H9 (cell line): ENCODE measurements at regions not wholly inside any gene's neighbourhood (a gene's known extent, or its start where the extent isn't known, plus 50 kb on each side); places are given as distances from the start of the nearest gene placed in this dataset.

Experiments used
- DNase-seq: peaks from one replicate; pipeline ENCODE4 v3.0.0-alpha.2; 2017
- H2AFZ ChIP-seq: one replicate; pipeline ENCODE4 v1.6.1; 2013; ENCODE audit warnings: mild to moderate bottlenecking, low read length, control low read depth, moderate library complexity
- H2AK5ac ChIP-seq: 2 replicates; pipeline ENCODE4 v1.6.1; 2013; ENCODE audit warnings: low read length, control low read depth, mixed read lengths; ENCODE audit not compliant: insufficient read length
- H2BK120ac ChIP-seq: one replicate; pipeline ENCODE4 v1.6.1; 2013; ENCODE audit warnings: low read depth, mild to moderate bottlenecking, low read length, control low read depth, inconsistent platforms; ENCODE audit not compliant: poor library complexity, severe bottlenecking
- H2BK12ac ChIP-seq: 2 replicates; pipeline ENCODE4 v1.6.1; 2013; ENCODE audit warnings: low read length, control low read depth, mixed read lengths, low read depth; ENCODE audit not compliant: insufficient read length
- H2BK15ac ChIP-seq: 2 replicates; pipeline ENCODE4 v1.6.1; 2013; ENCODE audit warnings: low read depth, low read length, control low read depth
- H2BK20ac ChIP-seq: one replicate; pipeline ENCODE4 v1.6.1; 2013; ENCODE audit warnings: low read depth, mild to moderate bottlenecking, low read length, control low read depth, inconsistent platforms; ENCODE audit not compliant: poor library complexity, severe bottlenecking
- H2BK5ac ChIP-seq: 2 replicates; pipeline ENCODE4 v1.6.1; 2013; ENCODE audit warnings: low read length, control low read depth, mixed read lengths; ENCODE audit not compliant: insufficient read length
- H3K14ac ChIP-seq: 2 replicates; pipeline ENCODE4 v1.6.1; 2013; ENCODE audit warnings: low read length, control low read depth; ENCODE audit not compliant: insufficient read depth
- H3K18ac ChIP-seq: 2 replicates; pipeline ENCODE4 v1.6.1; 2013; ENCODE audit warnings: low read depth, mild to moderate bottlenecking, mixed read lengths, low read length, control low read depth; ENCODE audit not compliant: insufficient read length
- H3K23ac ChIP-seq: 2 replicates; pipeline ENCODE4 v1.6.1; 2013; ENCODE audit warnings: low read length, control low read depth, mixed read lengths, low read depth; ENCODE audit not compliant: insufficient read length
- H3K23me2 ChIP-seq: 2 replicates; pipeline ENCODE4 v1.6.1; 2013; ENCODE audit warnings: low read depth, mild to moderate bottlenecking, mixed read lengths, low read length, control low read depth; ENCODE audit not compliant: insufficient read length, poor library complexity, severe bottlenecking
- H3K27ac ChIP-seq: 2 replicates; pipeline ENCODE4 v1.5.1; 2013; ENCODE audit warnings: low read length, control low read depth, mixed read lengths, low read depth; ENCODE audit not compliant: insufficient read length
- H3K27me3 ChIP-seq: 2 replicates; pipeline ENCODE4 v1.6.1; 2013; ENCODE audit warnings: low read length, control low read depth, inconsistent platforms; ENCODE audit not compliant: insufficient read depth
- H3K4ac ChIP-seq: 2 replicates; pipeline ENCODE4 v1.6.1; 2013; ENCODE audit warnings: low read depth, mild to moderate bottlenecking, control low read depth, inconsistent platforms, low read length, moderate library complexity
- H3K4me1 ChIP-seq: 2 replicates; pipeline ENCODE4 v1.6.1; 2013; ENCODE audit warnings: low read length, control low read depth, inconsistent platforms; ENCODE audit not compliant: insufficient read depth
- H3K4me2 ChIP-seq: 2 replicates; pipeline ENCODE4 v1.6.1; 2013; ENCODE audit warnings: low read length, control low read depth, mixed read lengths; ENCODE audit not compliant: insufficient read length, insufficient read depth
- H3K56ac ChIP-seq: 2 replicates; pipeline ENCODE4 v1.6.1; 2013; ENCODE audit warnings: low read depth, mild to moderate bottlenecking, mixed read lengths, low read length, control low read depth; ENCODE audit not compliant: insufficient read length
- H3K79me1 ChIP-seq: 2 replicates; pipeline ENCODE4 v1.6.1; 2013; ENCODE audit warnings: low read depth, mild to moderate bottlenecking, moderate library complexity, low read length, control low read depth, inconsistent platforms; ENCODE audit not compliant: insufficient read depth, poor library complexity, severe bottlenecking
- H3K79me2 ChIP-seq: 2 replicates; pipeline ENCODE4 v1.6.1; 2013; ENCODE audit warnings: low read length, control low read depth, inconsistent platforms; ENCODE audit not compliant: insufficient read depth
- H3K9ac ChIP-seq: 2 replicates; pipeline ENCODE4 v1.6.1; 2013; ENCODE audit warnings: low read length, control low read depth, mixed read lengths; ENCODE audit not compliant: insufficient read length; ENCODE audit errors: extremely low read depth
- H3K9me3 ChIP-seq: one replicate; pipeline ENCODE4 v1.6.1; 2013; ENCODE audit warnings: low read depth, low read length, inconsistent platforms; ENCODE audit not compliant: control insufficient read depth
- H3T11ph ChIP-seq: one replicate; pipeline ENCODE4 v1.6.1; 2013; ENCODE audit warnings: mild to moderate bottlenecking, low read length, control low read depth, inconsistent platforms
- H4K20me1 ChIP-seq: one replicate; pipeline ENCODE4 v1.6.1; 2013; ENCODE audit not compliant: control insufficient read depth, insufficient read length, insufficient read depth
- H4K5ac ChIP-seq: 2 replicates; pipeline ENCODE4 v1.6.1; 2013; ENCODE audit warnings: low read depth, mild to moderate bottlenecking, mixed read lengths, low read length, control low read depth; ENCODE audit not compliant: insufficient read length
- H4K8ac ChIP-seq: replicated peaks from 2 replicates; pipeline ENCODE4 v1.6.1; 2013; ENCODE audit warnings: low read length, control low read depth, mixed read lengths, low read depth; ENCODE audit not compliant: insufficient read length
- H4K91ac ChIP-seq: 2 replicates; pipeline ENCODE4 v1.6.1; 2013; ENCODE audit warnings: low read depth, mild to moderate bottlenecking, moderate library complexity, mixed read lengths, low read length, control low read depth; ENCODE audit not compliant: insufficient read length
- H3K27ac Mint-ChIP-seq, 3 experiments: 2 replicates in 2 of 3; 3 replicates in 1 of 3; pipeline ENCODE4 v1.8.0; 2020 to 2021; ENCODE audit warnings: mixed read lengths in 3 of 3, mild to moderate bottlenecking in 1 of 3, moderate library complexity in 1 of 3
- H3K27me3 Mint-ChIP-seq: 2 replicates; pipeline ENCODE4 v1.8.0; 2021; ENCODE audit warnings: low read depth, mild to moderate bottlenecking, moderate library complexity, mixed read lengths
- H3K36me3 Mint-ChIP-seq, 3 experiments: 2 replicates in 2 of 3; 3 replicates in 1 of 3; pipeline ENCODE4 v1.8.0; 2020 to 2021; ENCODE audit warnings: low read depth in 3 of 3, mixed read lengths in 3 of 3; ENCODE audit not compliant: insufficient read depth in 1 of 3
- H3K4me1 Mint-ChIP-seq, 2 experiments: 2 replicates each; pipeline ENCODE4 v1.8.0; 2020; ENCODE audit warnings: mixed read lengths in 2 of 2
- H3K4me3 Mint-ChIP-seq, 2 experiments: 2 replicates in 1 of 2; 3 replicates in 1 of 2; pipeline ENCODE4 v1.8.0; 2020 to 2021; ENCODE audit warnings: mild to moderate bottlenecking in 2 of 2, mixed read lengths in 2 of 2, moderate library complexity in 1 of 2
- H3K9me3 Mint-ChIP-seq, 2 experiments: 2 replicates in 1 of 2; 3 replicates in 1 of 2; pipeline ENCODE4 v1.8.0; 2020; ENCODE audit warnings: mild to moderate bottlenecking in 2 of 2, mixed read lengths in 2 of 2, moderate library complexity in 1 of 2
- WGBS: extraction: QIAGEN DNeasy Blood & Tissue Kit; methylation state at CpG from one replicate; pipeline ENCODE4 v1.1.7; 2013; ENCODE audit warnings: missing lambda C conversion rate, low lambda C conversion rate, mixed read lengths; ENCODE audit not compliant: insufficient read length; ENCODE audit errors: extremely low coverage; 5-methylcytosine and 5-hydroxymethylcytosine counted together
- TF ChIP-seq, protein P1 (sequence below): fragments of 200-600 bp; sonication (generic); conservative IDR thresholded peaks from 3 replicates; pipeline ENCODE4 v1.8.0; 2021; ENCODE audit warnings: antibody characterized with exemption, mild to moderate bottlenecking

DNA sequence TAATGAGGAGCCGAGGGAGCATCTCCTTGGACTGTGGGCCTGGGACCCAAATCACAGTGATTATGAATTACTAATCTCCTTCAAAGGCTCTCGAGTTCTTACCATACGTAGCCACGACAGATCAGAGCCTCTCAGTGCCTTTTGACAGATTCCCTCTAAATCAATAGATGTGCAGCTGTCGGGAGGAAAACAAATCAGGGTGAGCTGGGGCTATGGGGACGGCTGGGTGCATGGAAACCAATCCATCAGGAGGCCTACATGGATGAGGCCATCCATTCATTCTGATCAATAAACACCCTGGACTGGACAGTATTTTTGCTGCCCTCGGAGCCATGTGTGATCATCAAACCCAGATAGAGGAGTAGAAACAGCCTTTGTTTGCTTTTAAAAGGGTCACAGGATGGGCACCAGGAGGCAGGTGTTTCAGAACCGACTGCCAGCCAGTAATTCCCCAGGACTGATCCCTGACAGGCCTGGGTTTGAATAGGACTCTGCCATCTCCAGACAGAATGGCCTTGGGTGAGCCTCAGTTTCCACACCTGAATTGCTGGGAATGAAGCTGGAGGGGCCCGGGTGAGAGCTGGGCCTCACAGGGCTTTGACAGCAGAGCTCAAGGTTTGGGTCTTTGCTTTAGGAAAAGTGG is 532.8 kb downstream of the MATN1 start:
- no peaks in the 10 kb centered on the region for H3K36me3 Mint-ChIP-seq
- no peaks in the 10 kb centered on the region for H3K4me1 ChIP-seq
- H3K79me2 ChIP-seq: no peaks in the 10 kb centered on the region
- no peak overlapping the region for H2BK20ac ChIP-seq
- DNase-seq: no peak
- no peak overlapping the region for H3K18ac ChIP-seq
- H3K27me3 ChIP-seq: no peaks in the 10 kb centered on the region
- H4K91ac ChIP-seq: no peak overlapping the region
- no peak overlapping the region for H3K56ac ChIP-seq
- no peak overlapping the region; a peak in 1 of 7 replicates for H3K27ac Mint-ChIP-seq
- peaks cover 2% of the 10 kb centered on the region for H3K27me3 Mint-ChIP-seq
- no peak overlapping the region; the same call in 1 of the 2 replicates for H3K14ac ChIP-seq
- H4K20me1 ChIP-seq: no peaks in the 10 kb centered on the region
- H3K9me3 ChIP-seq: no peaks in the 10 kb centered on the region
- H2BK120ac ChIP-seq: no peak overlapping the region
- H3K4me3 Mint-ChIP-seq: no peak overlapping the region
- H3K23me2 ChIP-seq: no peaks in the 10 kb centered on the region
- H3K27ac ChIP-seq: no peak overlapping the region
- no peak overlapping the region for H3K9ac ChIP-seq
- no peak overlapping the region for H3K4ac ChIP-seq
- H4K8ac ChIP-seq: no peak overlapping the region
- no CpG with 5 or more reads among the region's 9 CpGs for WGBS
- TF ChIP-seq, protein P1, sequence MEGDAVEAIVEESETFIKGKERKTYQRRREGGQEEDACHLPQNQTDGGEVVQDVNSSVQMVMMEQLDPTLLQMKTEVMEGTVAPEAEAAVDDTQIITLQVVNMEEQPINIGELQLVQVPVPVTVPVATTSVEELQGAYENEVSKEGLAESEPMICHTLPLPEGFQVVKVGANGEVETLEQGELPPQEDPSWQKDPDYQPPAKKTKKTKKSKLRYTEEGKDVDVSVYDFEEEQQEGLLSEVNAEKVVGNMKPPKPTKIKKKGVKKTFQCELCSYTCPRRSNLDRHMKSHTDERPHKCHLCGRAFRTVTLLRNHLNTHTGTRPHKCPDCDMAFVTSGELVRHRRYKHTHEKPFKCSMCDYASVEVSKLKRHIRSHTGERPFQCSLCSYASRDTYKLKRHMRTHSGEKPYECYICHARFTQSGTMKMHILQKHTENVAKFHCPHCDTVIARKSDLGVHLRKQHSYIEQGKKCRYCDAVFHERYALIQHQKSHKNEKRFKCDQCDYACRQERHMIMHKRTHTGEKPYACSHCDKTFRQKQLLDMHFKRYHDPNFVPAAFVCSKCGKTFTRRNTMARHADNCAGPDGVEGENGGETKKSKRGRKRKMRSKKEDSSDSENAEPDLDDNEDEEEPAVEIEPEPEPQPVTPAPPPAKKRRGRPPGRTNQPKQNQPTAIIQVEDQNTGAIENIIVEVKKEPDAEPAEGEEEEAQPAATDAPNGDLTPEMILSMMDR: no peak
- no peak overlapping the region for H2BK15ac ChIP-seq
- peaks cover 4 to 9% of the 10 kb centered on the region in 2 experiments; a peak in 2 of 4 replicates for H3K4me1 Mint-ChIP-seq
- no peak overlapping the region for H3K23ac ChIP-seq
- no peak overlapping the region for H3K4me2 ChIP-seq
- no peaks in the 10 kb centered on the region for H3K9me3 Mint-ChIP-seq
- H2BK5ac ChIP-seq: no peak overlapping the region
- H3T11ph ChIP-seq: no peak overlapping the region
- H2AK5ac ChIP-seq: no peak overlapping the region
- H2BK12ac ChIP-seq: no peak overlapping the region
- no peak overlapping the region for H4K5ac ChIP-seq
- H2AFZ ChIP-seq: no peak overlapping the region
- no peaks in the 10 kb centered on the region for H3K79me1 ChIP-seq
